T-cell (primary cell): ENCODE measurements at regions not wholly inside any gene's neighbourhood (a gene's known extent, or its start where the extent isn't known, plus 50 kb on each side); places are given as distances from the start of the nearest gene placed in this dataset.
"Not testable (repeated sequence)": the region's sequence is repeated elsewhere in the genome, so short reads cannot be mapped to it uniquely, and the experiment has no call there.

Experiments
- ATAC-seq, 4 experiments: fragments of 200-7000 bp in 3 of 4; fragments of 150-1000 bp in 1 of 4; cut with Tn5 transposase; replicated peaks in 1 of 4; 1 replicate in 3 of 4; 2 replicates in 1 of 4; pipeline ENCODE4 v1.10.0; 2021; ENCODE audit warnings: moderate library complexity in 3 of 4, mild to moderate bottlenecking in 2 of 4, moderate number of reproducible peaks in 1 of 4
- CTCF ChIA-PET, 2 donors: fragments of 300-600 bp; sonication (Branson Sonifier 250); formaldehyde crosslinking; loops; one replicate each; lab custom pipeline; 2022; ENCODE audit warnings: antibody characterized with exemption in 2 of 2; lab: Charles Lee
- POLR2A ChIA-PET, 2 donors: fragments of 300-600 bp; sonication (Branson Sonifier 250); formaldehyde crosslinking; loops; one replicate each; lab custom pipeline; 2022; ENCODE audit warnings: antibody characterized with exemption in 2 of 2; lab: Charles Lee
- DNase-seq, 35 experiments: peaks; one replicate each; pipeline versions ENCODE4 v3.0.0 to v3.0.0-alpha.2; 2013 to 2023
- H3K27ac ChIP-seq: one replicate; pipeline ENCODE4 v1.5.1; 2013; ENCODE audit warnings: low read length
- H3K27me3 ChIP-seq, 2 experiments: replicated peaks in 1 of 2; 1 replicate in 1 of 2; 2 replicates in 1 of 2; pipeline versions ENCODE4 v1.6.1 to v1.7.0; 2013; ENCODE audit warnings: low read length in 1 of 2, mixed read lengths in 1 of 2; ENCODE audit not compliant: control insufficient read depth in 2 of 2, insufficient read depth in 2 of 2; ENCODE audit errors: extremely low read depth in 1 of 2
- H3K36me3 ChIP-seq, 2 donors: 1 replicate in 1 of 2; 2 replicates in 1 of 2; pipeline versions ENCODE4 v1.6.1 to v1.7.0; 2013; ENCODE audit warnings: low read length in 1 of 2; ENCODE audit not compliant: control insufficient read depth in 2 of 2, insufficient read depth in 1 of 2; ENCODE audit errors: extremely low read depth in 1 of 2
- H3K4me1 ChIP-seq, 2 experiments: 1 replicate in 1 of 2; 2 replicates in 1 of 2; pipeline versions ENCODE4 v1.6.1 to v1.7.0; 2013; ENCODE audit warnings: low read length in 2 of 2, mixed read lengths in 1 of 2; ENCODE audit not compliant: insufficient read depth in 2 of 2, control insufficient read depth in 1 of 2; ENCODE audit errors: extremely low read depth in 1 of 2
- H3K4me3 ChIP-seq, 2 donors: 1 replicate in 1 of 2; 2 replicates in 1 of 2; pipeline versions ENCODE4 v1.5.1 to v1.7.0; 2013; ENCODE audit warnings: mild to moderate bottlenecking in 2 of 2, low read length in 1 of 2, moderate library complexity in 1 of 2; ENCODE audit not compliant: control insufficient read depth in 1 of 2; ENCODE audit errors: extremely low read depth in 1 of 2
- H3K9me3 ChIP-seq: 2 replicates; pipeline ENCODE4 v1.7.0; 2013
- H3K27ac Mint-ChIP-seq, 2 donors: one replicate each; pipeline ENCODE4 v1.8.0; 2020 to 2021; ENCODE audit warnings: mild to moderate bottlenecking in 2 of 2, mixed read lengths in 2 of 2
- H3K27me3 Mint-ChIP-seq, 2 donors: one replicate each; pipeline ENCODE4 v1.8.0; 2021 to 2022; ENCODE audit warnings: mixed read lengths in 2 of 2
- H3K36me3 Mint-ChIP-seq: one replicate; pipeline ENCODE4 v1.8.0; 2021; ENCODE audit warnings: mixed read lengths
- H3K4me1 Mint-ChIP-seq, 3 donors: one replicate each; pipeline ENCODE4 v1.8.0; 2020 to 2022; ENCODE audit warnings: mixed read lengths in 3 of 3, mild to moderate bottlenecking in 1 of 3
- H3K4me3 Mint-ChIP-seq, 3 donors: one replicate each; pipeline ENCODE4 v1.8.0; 2020 to 2022; ENCODE audit warnings: mild to moderate bottlenecking in 3 of 3, mixed read lengths in 3 of 3, moderate library complexity in 3 of 3
- H3K9me3 Mint-ChIP-seq, 3 donors: one replicate each; pipeline ENCODE4 v1.8.0; 2020 to 2022; ENCODE audit warnings: mixed read lengths in 3 of 3
- WGBS: methylation state at CpG from one replicate; pipeline ENCODE4 v1.1.5; 2013; ENCODE audit warnings: missing lambda C conversion rate; ENCODE audit not compliant: insufficient coverage; 5-methylcytosine and 5-hydroxymethylcytosine counted together

GRCh38 chr5:162668926-162669325, 601.4 kb downstream of the GABRG2 start:
- DNase-seq (no peak), ATAC-seq (no peak)
- Mint-ChIP-seq H3K27ac (no peak overlapping the region), H3K4me1 (no peaks in the 10 kb centered on the region), H3K36me3 (no peaks in the 10 kb centered on the region), H3K9me3 (peaks cover 0 to 10% (median 7%) of the 10 kb centered on the region in 3 donors), H3K4me3 (no peak overlapping the region), H3K27me3 (no peaks in the 10 kb centered on the region)
- POLR2A ChIA-PET = no interaction called here
- Histone ChIP-seq H3K27ac (no peak overlapping the region), H3K4me3 (no peak overlapping the region), H3K4me1 (no peaks in the 10 kb centered on the region), H3K36me3 (no peaks in the 10 kb centered on the region), H3K27me3 (no peaks in the 10 kb centered on the region), H3K9me3 (no peaks in the 10 kb centered on the region)
- CTCF ChIA-PET = no interaction called here
- WGBS = no CpG with 5 or more reads among the region's 3 CpGs

- peaks cover 6 to 12% (median 8%) of the 10 kb centered on the region in 3 donors for H3K9me3 Mint-ChIP-seq
- H3K36me3 Mint-ChIP-seq = no peaks in the 10 kb centered on the region
- no peak overlapping the region for H3K4me3 ChIP-seq
- ATAC-seq = no peak
- no peaks in the 10 kb centered on the region for H3K4me1 Mint-ChIP-seq
- WGBS = no CpG with 5 or more reads among the region's 1 CpG
- H3K9me3 ChIP-seq = no peaks in the 10 kb centered on the region
- H3K27me3 ChIP-seq = no peaks in the 10 kb centered on the region
- no peaks in the 10 kb centered on the region for H3K27me3 Mint-ChIP-seq
- DNase-seq = no peak
- no peak overlapping the region for H3K27ac ChIP-seq
- H3K27ac Mint-ChIP-seq = no peak overlapping the region
- CTCF ChIA-PET = no interaction called here
- no peaks in the 10 kb centered on the region for H3K4me1 ChIP-seq
- H3K36me3 ChIP-seq = no peaks in the 10 kb centered on the region
- H3K4me3 Mint-ChIP-seq = no peak overlapping the region
- POLR2A ChIA-PET = no interaction called here
Measured at GRCh38 chr5:162672061-162672460, 604.5 kb downstream of the GABRG2 start.

- Histone ChIP-seq H3K9me3 (no peaks in the 10 kb centered on the region), H3K27ac (no peak overlapping the region), H3K4me1 (no peaks in the 10 kb centered on the region), H3K27me3 (no peaks in the 10 kb centered on the region), H3K36me3 (no peaks in the 10 kb centered on the region), H3K4me3 (no peak overlapping the region)
- no peak overlapping the region for H3K27ac Mint-ChIP-seq
- no peaks in the 10 kb centered on the region for H3K36me3 Mint-ChIP-seq
- ChIA-PET POLR2A (no interaction called here), CTCF (no interaction called here)
- peaks cover 22 to 28% (median 25%) of the 10 kb centered on the region in 3 donors for H3K9me3 Mint-ChIP-seq
- no peak overlapping the region for H3K4me3 Mint-ChIP-seq
- no peaks in the 10 kb centered on the region for H3K27me3 Mint-ChIP-seq
- no peaks in the 10 kb centered on the region for H3K4me1 Mint-ChIP-seq
- DNase-seq (no peak), ATAC-seq (no peak)
- no CpG with 5 or more reads among the region's 2 CpGs for WGBS
Measured at GRCh38 chr5:162683284-162683683, 615.7 kb downstream of the GABRG2 start.

GRCh38 chr5:162684145-162684544, 616.6 kb downstream of the GABRG2 start:
- no peaks in the 10 kb centered on the region for H3K36me3 ChIP-seq
- ATAC-seq = no peak
- no peak overlapping the region for H3K27ac ChIP-seq
- Mint-ChIP-seq H3K9me3 (peaks cover 22 to 28% (median 25%) of the 10 kb centered on the region in 3 donors), H3K4me1 (no peaks in the 10 kb centered on the region), H3K27me3 (no peaks in the 10 kb centered on the region), H3K27ac (no peak overlapping the region), H3K36me3 (no peaks in the 10 kb centered on the region), H3K4me3 (no peak overlapping the region)
- CTCF ChIA-PET = no interaction called here
- no peaks in the 10 kb centered on the region for H3K9me3 ChIP-seq
- WGBS = no CpG with 5 or more reads among the region's 3 CpGs
- no peaks in the 10 kb centered on the region for H3K4me1 ChIP-seq
- no peak for DNase-seq
- H3K27me3 ChIP-seq = no peaks in the 10 kb centered on the region
- H3K4me3 ChIP-seq = no peak overlapping the region
- POLR2A ChIA-PET = no interaction called here

GRCh38 chr5:162685302-162685701, 617.7 kb downstream of the GABRG2 start:
- Histone ChIP-seq H3K4me1 (no peaks in the 10 kb centered on the region), H3K36me3 (no peaks in the 10 kb centered on the region), H3K4me3 (no peak overlapping the region), H3K27me3 (no peaks in the 10 kb centered on the region), H3K27ac (no peak overlapping the region), H3K9me3 (no peaks in the 10 kb centered on the region)
- Mint-ChIP-seq H3K9me3 (peaks cover 19 to 28% (median 25%) of the 10 kb centered on the region in 3 donors), H3K4me3 (no peak overlapping the region), H3K27ac (no peak overlapping the region), H3K27me3 (no peaks in the 10 kb centered on the region), H3K36me3 (no peaks in the 10 kb centered on the region), H3K4me1 (no peaks in the 10 kb centered on the region)
- ATAC-seq = no peak
- ChIA-PET POLR2A (no interaction called here), CTCF (no interaction called here)
- DNase-seq = no peak
- WGBS = 89% methylated on average over 13 of the region's 15 CpGs

GRCh38 chr5:162696272-162696671, 628.7 kb downstream of the GABRG2 start:
- H3K4me1 Mint-ChIP-seq, H3K27me3 Mint-ChIP-seq, POLR2A ChIA-PET, ATAC-seq, CTCF ChIA-PET, H3K4me3 ChIP-seq, H3K36me3 Mint-ChIP-seq, H3K4me3 Mint-ChIP-seq, H3K36me3 ChIP-seq, H3K4me1 ChIP-seq, H3K9me3 ChIP-seq, H3K27ac Mint-ChIP-seq, DNase-seq, H3K27ac ChIP-seq, H3K27me3 ChIP-seq: not testable (repeated sequence)
- 87% methylated on average over 5 of the region's 5 CpGs for WGBS
- H3K9me3 Mint-ChIP-seq = peaks cover 6 to 23% (median 13%) of the 10 kb centered on the region in 3 donors

GRCh38 chr5:162699361-162699760, 631.8 kb downstream of the GABRG2 start:
- no peaks in the 10 kb centered on the region for H3K27me3 Mint-ChIP-seq
- POLR2A ChIA-PET = no interaction called here

More at GRCh38 chr5:162699361-162699760, 631.8 kb downstream of the GABRG2 start:
- no peaks in the 10 kb centered on the region for H3K4me1 ChIP-seq
- peaks cover 3% of the 10 kb centered on the region for H3K9me3 ChIP-seq
- no peaks in the 10 kb centered on the region for H3K36me3 ChIP-seq
- ATAC-seq (no peak), DNase-seq (no peak)
- H3K27me3 ChIP-seq = no peaks in the 10 kb centered on the region
- no peak overlapping the region for H3K4me3 ChIP-seq
- Mint-ChIP-seq H3K27ac (no peak overlapping the region), H3K4me3 (no peak overlapping the region), H3K4me1 (no peaks in the 10 kb centered on the region), H3K36me3 (no peaks in the 10 kb centered on the region), H3K9me3 (peaks cover 11 to 23% (median 13%) of the 10 kb centered on the region in 3 donors)
- no CpG with 5 or more reads among the region's 4 CpGs for WGBS
- H3K27ac ChIP-seq = no peak overlapping the region
- CTCF ChIA-PET = no interaction called here
